Activated CD4-positive, alpha-beta T cell treated with anti-CD3 and anti-CD28 coated beads, Interleukin-2, Interleukin-4, amounts not matched to agents 100 ng/mL and 50 ng/mL, durations not matched to agents 16 hours and 8 hours (primary cell): ENCODE measurements at regions not wholly inside any gene's neighbourhood (a gene's known extent, or its start where the extent isn't known, plus 50 kb on each side); places are given as distances from the start of the nearest gene placed in this dataset.
"Not testable (repeated sequence)": the region's sequence is repeated elsewhere in the genome, so short reads cannot be mapped to it uniquely, and the experiment has no call there.

Source experiments
- DNase-seq: peaks from one replicate; pipeline ENCODE4 v3.0.0-alpha.2; 2020; ENCODE audit warnings: low spot score

GRCh38 chr16:29328528-29328927 lies 78.0 kb downstream of the NPIPB11 start:
- not testable (repeated sequence) for DNase-seq

GRCh38 chr16:29327631-29328408 lies 78.7 kb downstream of the NPIPB11 start:
- not testable (repeated sequence) for DNase-seq

- not testable (repeated sequence) for DNase-seq
Measured at GRCh38 chr16:29326164-29327125, 80.1 kb downstream of the NPIPB11 start.

- not testable (repeated sequence) for DNase-seq
Measured at GRCh38 chr16:29323725-29324124, 82.8 kb downstream of the NPIPB11 start.

GRCh38 chr16:29321585-29321984 lies 84.9 kb downstream of the NPIPB11 start:
- no peak for DNase-seq

GRCh38 chr16:29321000-29321393 lies 85.5 kb downstream of the NPIPB11 start:
- no peak for DNase-seq

GRCh38 chr16:29320274-29320999 lies 86.1 kb downstream of the NPIPB11 start:
- DNase-seq = no peak

GRCh38 chr16:29319726-29320125 lies 86.8 kb downstream of the NPIPB11 start:
- no peak for DNase-seq

GRCh38 chr16:29318561-29318968 lies 87.9 kb downstream of the NPIPB11 start:
- DNase-seq = peak; percentile 11

GRCh38 chr16:29318037-29318436 lies 88.5 kb downstream of the NPIPB11 start:
- no peak for DNase-seq

- DNase-seq = no peak
Measured at GRCh38 chr16:29317269-29317668, 89.2 kb downstream of the NPIPB11 start.

GRCh38 chr16:29316761-29317183 lies 89.7 kb downstream of the NPIPB11 start:
- no peak for DNase-seq

GRCh38 chr16:29315916-29316517 lies 90.5 kb downstream of the NPIPB11 start:
- DNase-seq = no peak

- no peak for DNase-seq
Measured at GRCh38 chr16:29315046-29315445, 91.5 kb downstream of the NPIPB11 start.

- DNase-seq = no peak
Measured at GRCh38 chr16:29314292-29314934, 92.1 kb downstream of the NPIPB11 start.

GRCh38 chr16:29313559-29314048 lies 92.9 kb downstream of the NPIPB11 start:
- DNase-seq = no peak

- no peak for DNase-seq
Measured at GRCh38 chr16:29312835-29313558, 93.5 kb downstream of the NPIPB11 start.

- not testable (repeated sequence) for DNase-seq
Measured at GRCh38 chr16:29312345-29312675, 94.2 kb downstream of the NPIPB11 start.

GRCh38 chr16:29311461-29312344 lies 94.8 kb downstream of the NPIPB11 start:
- DNase-seq = no peak
